GM12892 (cell line): ENCODE measurements at regions not wholly inside any gene's neighbourhood (a gene's known extent, or its start where the extent isn't known, plus 50 kb on each side); places are given as distances from the start of the nearest gene placed in this dataset.

Experiments used
- POLR2A ChIP-seq: IDR thresholded peaks from 2 replicates; pipeline ENCODE4 v1.6.1; 2011; ENCODE audit warnings: low read depth, low read length, control low read depth
- POLR2AphosphoS5 ChIP-seq: IDR thresholded peaks from 2 replicates; pipeline ENCODE4 v1.6.1; 2011; ENCODE audit warnings: low read depth, low read length, control low read depth
- TAF1 ChIP-seq: IDR thresholded peaks from 2 replicates; pipeline ENCODE4 v1.6.1; 2011; ENCODE audit warnings: low read depth, mild to moderate bottlenecking, control low read depth, low read length, borderline replicate concordance

GRCh38 chr9:105168870-105169319 lies 75.6 kb upstream of the SLC44A1 start:
- no peak for TF ChIP-seq POLR2A
- TF ChIP-seq TAF1 = no peak
- TF ChIP-seq POLR2AphosphoS5 = no peak
